ENCODE measurements at regions not wholly inside any gene's neighbourhood (a gene's known extent, or its start where the extent isn't known, plus 50 kb on each side); places are given as distances from the start of the nearest gene placed in this dataset.

GRCh38 chr1:30280572-30280971 lies 442.8 kb downstream of the MATN1 start:
- DNase-seq, result no peak

GRCh38 chr1:30277911-30278310 lies 445.5 kb downstream of the MATN1 start:
- no peak for DNase-seq

- DNase-seq, result no peak
Observed at GRCh38 chr1:30277415-30277814, 446.0 kb downstream of the MATN1 start.

- DNase-seq, result no peak
Observed at GRCh38 chr1:30275926-30276764, 447.2 kb downstream of the MATN1 start.

- DNase-seq, result no peak
Observed at GRCh38 chr1:30274976-30275621, 448.3 kb downstream of the MATN1 start.

GRCh38 chr1:30274173-30274970 lies 449.0 kb downstream of the MATN1 start:
- DNase-seq, result no peak

GRCh38 chr1:30273456-30273855 lies 449.9 kb downstream of the MATN1 start:
- no peak for DNase-seq

GRCh38 chr1:30273021-30273325 lies 450.4 kb downstream of the MATN1 start:
- DNase-seq, result no peak

GRCh38 chr1:30272277-30273020 lies 450.9 kb downstream of the MATN1 start:
- no peak for DNase-seq

- no peak for DNase-seq
Observed at GRCh38 chr1:30271401-30272276, 451.7 kb downstream of the MATN1 start.

- no peak for DNase-seq
Observed at GRCh38 chr1:30270461-30270860, 452.9 kb downstream of the MATN1 start.

- DNase-seq, result no peak
Observed at GRCh38 chr1:30268923-30269666, 454.3 kb downstream of the MATN1 start.

- DNase-seq, result no peak
Observed at GRCh38 chr1:30267856-30268255, 455.5 kb downstream of the MATN1 start.

- no peak for DNase-seq
Observed at GRCh38 chr1:30267046-30267445, 456.3 kb downstream of the MATN1 start.

- no peak for DNase-seq
Observed at GRCh38 chr1:30265127-30266070, 458.0 kb downstream of the MATN1 start.

GRCh38 chr1:30264672-30265025 lies 458.7 kb downstream of the MATN1 start:
- DNase-seq, result no peak

GRCh38 chr1:30263888-30264671 lies 459.3 kb downstream of the MATN1 start:
- no peak for DNase-seq

GRCh38 chr1:30263405-30263804 lies 460.0 kb downstream of the MATN1 start:
- no peak for DNase-seq

- DNase-seq, result no peak
Observed at GRCh38 chr1:30262158-30262557, 461.2 kb downstream of the MATN1 start.
